ENCODE measurements at regions not wholly inside any gene's neighbourhood (a gene's known extent, or its start where the extent isn't known, plus 50 kb on each side); places are given as distances from the start of the nearest gene placed in this dataset.

DNA sequence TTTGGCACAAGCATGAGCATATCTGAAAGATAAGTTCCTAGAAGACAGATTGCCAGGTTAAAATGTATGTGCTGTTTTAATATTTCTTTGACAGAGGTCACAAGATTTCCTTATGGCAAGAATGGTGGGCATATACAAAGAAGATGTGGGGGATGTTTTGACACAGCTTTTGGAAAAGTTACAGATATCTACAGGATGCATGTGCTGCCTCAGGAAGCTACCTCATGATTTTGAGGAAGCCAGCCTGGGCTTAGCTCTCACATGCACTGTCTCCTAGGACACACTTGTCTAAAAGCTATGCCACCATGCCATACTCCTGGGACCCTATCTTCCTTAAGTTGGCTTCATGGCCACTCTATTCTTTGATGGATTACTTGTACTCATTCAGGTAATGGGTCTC, 99.9 kb downstream of the C1orf94 start:
- Histone ChIP-seq H3K27ac (ENCODE audit: insufficient read depth, low read length) (no peak overlapping the region), H4K20me1 (ENCODE audit: control insufficient read depth, extremely low read depth, insufficient read depth, low read length) (no peaks in the 10 kb centered on the region), H3K4me3 (replicated peaks in 1 of 4; ENCODE audit: control extremely low read depth in 1 of 4, insufficient read depth in 1 of 4, low read depth in 3 of 4, low read length in 4 of 4) (no peak overlapping the region), H3K9ac (ENCODE audit: insufficient read depth, low read length) (no peak overlapping the region), H3K79me2 (ENCODE audit: control insufficient read depth, insufficient read depth, low read length) (no peaks in the 10 kb centered on the region), H3K27me3 (ENCODE audit: control insufficient read depth, insufficient read depth, low read length) (no peaks in the 10 kb centered on the region), H3K4me2 (ENCODE audit: extremely low read depth, insufficient read depth, low read length) (no peak overlapping the region), H3K36me3 (ENCODE audit: control insufficient read depth, insufficient read depth, low read length) (no peaks in the 10 kb centered on the region), H2AFZ (ENCODE audit: low read length) (no peak overlapping the region), H3K9me3 (ENCODE audit: control insufficient read depth, insufficient read depth, low read depth, low read length) (no peaks in the 10 kb centered on the region), H3K4me1 (ENCODE audit: control insufficient read depth, extremely low read depth, insufficient read depth, low read length) (no peaks in the 10 kb centered on the region)
- TF ChIP-seq EZH2 (IDR thresholded peaks at IDR 0.05; ENCODE audit: low read length, missing control alignments) (no peak), CTCF (conservative IDR thresholded peaks at IDR 0.05 in 1 of 2, IDR thresholded peaks at IDR 0.05 in 1 of 2; ENCODE audit: low read depth in 1 of 2, low read length in 2 of 2) (no peak)
- no peak for DNase-seq (ENCODE audit: low read depth in 2 of 2)

DNA sequence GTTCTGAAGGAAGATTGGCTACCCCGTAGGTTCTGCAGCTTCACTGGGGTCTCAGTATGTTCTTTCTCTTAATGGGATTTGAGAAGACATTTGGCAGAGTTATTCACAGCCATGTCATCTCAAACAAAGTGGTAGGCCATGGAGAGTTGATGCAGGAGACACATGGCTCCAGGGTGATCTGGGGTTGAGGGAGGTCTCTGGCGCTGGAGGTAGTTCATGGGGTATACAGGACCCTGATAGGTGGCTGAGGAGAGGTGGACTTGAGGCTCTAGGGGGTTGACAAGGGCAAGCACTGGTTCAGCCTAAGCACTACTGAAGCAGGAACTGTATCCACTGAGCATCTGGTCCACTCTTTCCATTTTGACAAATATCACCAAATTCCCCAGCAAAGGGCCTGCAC, 100.4 kb downstream of the C1orf94 start:
- H3K27ac ChIP-seq (ENCODE audit: insufficient read depth, low read length): no peak overlapping the region
- H3K4me2 ChIP-seq (ENCODE audit: extremely low read depth, insufficient read depth, low read length): no peak overlapping the region
- H3K4me3 ChIP-seq (replicated peaks in 1 of 4; ENCODE audit: control extremely low read depth in 1 of 4, insufficient read depth in 1 of 4, low read depth in 3 of 4, low read length in 4 of 4): no peak overlapping the region
- no peak for DNase-seq (ENCODE audit: low read depth in 2 of 2)
- no peaks in the 10 kb centered on the region for H3K36me3 ChIP-seq (ENCODE audit: control insufficient read depth, insufficient read depth, low read length)
- H3K27me3 ChIP-seq (ENCODE audit: control insufficient read depth, insufficient read depth, low read length): no peaks in the 10 kb centered on the region
- H3K79me2 ChIP-seq (ENCODE audit: control insufficient read depth, insufficient read depth, low read length): no peaks in the 10 kb centered on the region
- H3K4me1 ChIP-seq (ENCODE audit: control insufficient read depth, extremely low read depth, insufficient read depth, low read length): no peaks in the 10 kb centered on the region
- H2AFZ ChIP-seq (ENCODE audit: low read length): no peak overlapping the region
- TF ChIP-seq CTCF (conservative IDR thresholded peaks at IDR 0.05 in 1 of 2, IDR thresholded peaks at IDR 0.05 in 1 of 2; ENCODE audit: low read depth in 1 of 2, low read length in 2 of 2): no peak
- no peak for TF ChIP-seq EZH2 (IDR thresholded peaks at IDR 0.05; ENCODE audit: low read length, missing control alignments)
- no peak overlapping the region for H3K9ac ChIP-seq (ENCODE audit: insufficient read depth, low read length)
- no peaks in the 10 kb centered on the region for H3K9me3 ChIP-seq (ENCODE audit: control insufficient read depth, insufficient read depth, low read depth, low read length)
- H4K20me1 ChIP-seq (ENCODE audit: control insufficient read depth, extremely low read depth, insufficient read depth, low read length): no peaks in the 10 kb centered on the region

- H3K36me3 ChIP-seq (ENCODE audit: control insufficient read depth, insufficient read depth, low read length): no peaks in the 10 kb centered on the region
- H3K79me2 ChIP-seq (ENCODE audit: control insufficient read depth, insufficient read depth, low read length): no peaks in the 10 kb centered on the region
- H3K27ac ChIP-seq (ENCODE audit: insufficient read depth, low read length): no peak overlapping the region
- TF ChIP-seq EZH2 (IDR thresholded peaks at IDR 0.05; ENCODE audit: low read length, missing control alignments) (no peak), CTCF (conservative IDR thresholded peaks at IDR 0.05 in 1 of 2, IDR thresholded peaks at IDR 0.05 in 1 of 2; ENCODE audit: low read depth in 1 of 2, low read length in 2 of 2) (no peak)
- no peaks in the 10 kb centered on the region for H3K27me3 ChIP-seq (ENCODE audit: control insufficient read depth, insufficient read depth, low read length)
- no peaks in the 10 kb centered on the region for H3K9me3 ChIP-seq (ENCODE audit: control insufficient read depth, insufficient read depth, low read depth, low read length)
- H3K4me3 ChIP-seq (replicated peaks in 1 of 4; ENCODE audit: control extremely low read depth in 1 of 4, insufficient read depth in 1 of 4, low read depth in 3 of 4, low read length in 4 of 4): no peak overlapping the region
- H3K4me1 ChIP-seq (ENCODE audit: control insufficient read depth, extremely low read depth, insufficient read depth, low read length): no peaks in the 10 kb centered on the region
- no peak overlapping the region for H2AFZ ChIP-seq (ENCODE audit: low read length)
- no peak overlapping the region for H3K9ac ChIP-seq (ENCODE audit: insufficient read depth, low read length)
- no peak overlapping the region for H3K4me2 ChIP-seq (ENCODE audit: extremely low read depth, insufficient read depth, low read length)
- H4K20me1 ChIP-seq (ENCODE audit: control insufficient read depth, extremely low read depth, insufficient read depth, low read length): no peaks in the 10 kb centered on the region
- no peak for DNase-seq (ENCODE audit: low read depth in 2 of 2)
These were observed 101.5 kb downstream of the C1orf94 start for GRCh38 chr1:34278211-34278610.
